SHP77 (cell line): ENCODE measurements at regions not wholly inside any gene's neighbourhood (a gene's known extent, or its start where the extent isn't known, plus 50 kb on each side); places are given as distances from the start of the nearest gene placed in this dataset.
"Not testable (repeated sequence)": the region's sequence is repeated elsewhere in the genome, so short reads cannot be mapped to it uniquely, and the experiment has no call there.

Experiments
- DNase-seq, 2 experiments: peaks; one replicate each; lab custom pipeline; 2025; lab: John Stamatoyannopoulos, UW

GRCh38 chr1:238649200-238649599, 737.2 kb upstream of the CHRM3 start:
- no peak for DNase-seq

GRCh38 chr1:238648751-238649150, 737.6 kb upstream of the CHRM3 start:
- no peak for DNase-seq

GRCh38 chr1:238648296-238648695, 738.1 kb upstream of the CHRM3 start:
- no peak for DNase-seq

- no peak for DNase-seq
These were observed 738.5 kb upstream of the CHRM3 start for GRCh38 chr1:238647877-238648276.

- peak in 1 of 2 experiments; percentile 10 for DNase-seq
These were observed 744.1 kb upstream of the CHRM3 start for GRCh38 chr1:238642231-238642630.

GRCh38 chr1:238639861-238640260, 746.5 kb upstream of the CHRM3 start:
- no peak for DNase-seq

- DNase-seq = no peak
These were observed 737.4 kb upstream of the ZP4 start for GRCh38 chr1:238628110-238628509.

GRCh38 chr1:238624776-238625175, 734.1 kb upstream of the ZP4 start:
- DNase-seq = peak in 1 of 2 experiments; percentile 7

GRCh38 chr1:238621405-238621804, 730.7 kb upstream of the ZP4 start:
- DNase-seq = no peak

GRCh38 chr1:238619652-238620051, 728.9 kb upstream of the ZP4 start:
- no peak for DNase-seq

GRCh38 chr1:238611406-238611805, 720.7 kb upstream of the ZP4 start:
- no peak for DNase-seq

- DNase-seq = no peak
These were observed 717.4 kb upstream of the ZP4 start for GRCh38 chr1:238608144-238608543.

- DNase-seq = no peak
These were observed 716.2 kb upstream of the ZP4 start for GRCh38 chr1:238606896-238607295.

- DNase-seq = no peak
These were observed 715.7 kb upstream of the ZP4 start for GRCh38 chr1:238606457-238606856.

- DNase-seq = no peak
These were observed 713.6 kb upstream of the ZP4 start for GRCh38 chr1:238604357-238604756.

- not testable (repeated sequence) for DNase-seq
These were observed 710.9 kb upstream of the ZP4 start for GRCh38 chr1:238601604-238602003.

- DNase-seq = no peak
These were observed 706.0 kb upstream of the ZP4 start for GRCh38 chr1:238596703-238597102.

GRCh38 chr1:238592621-238593020, 701.9 kb upstream of the ZP4 start:
- DNase-seq = no peak

- no peak for DNase-seq
These were observed 699.2 kb upstream of the ZP4 start for GRCh38 chr1:238589843-238590435.

- DNase-seq = no peak
These were observed 692.1 kb upstream of the ZP4 start for GRCh38 chr1:238582816-238583215.

GRCh38 chr1:238581332-238581731, 690.6 kb upstream of the ZP4 start:
- no peak for DNase-seq

- DNase-seq = no peak
These were observed 678.0 kb upstream of the ZP4 start for GRCh38 chr1:238568735-238569134.

GRCh38 chr1:238562341-238562740, 671.6 kb upstream of the ZP4 start:
- no peak for DNase-seq

- DNase-seq = no peak
These were observed 668.0 kb upstream of the ZP4 start for GRCh38 chr1:238558746-238559145.

GRCh38 chr1:238558156-238558555, 667.4 kb upstream of the ZP4 start:
- no peak for DNase-seq
